Vagina (tissue), 2 donors: ENCODE measurements at regions not wholly inside any gene's neighbourhood (a gene's known extent, or its start where the extent isn't known, plus 50 kb on each side); places are given as distances from the start of the nearest gene placed in this dataset.

ENCODE experiments used
- POLR2AphosphoS5 ChIP-seq, 2 donors: sonication (generic); formaldehyde crosslinking; IDR thresholded peaks; one replicate each; pipeline ENCODE4 v1.9.0; 2017; ENCODE audit warnings: antibody characterized with exemption in 2 of 2, mild to moderate bottlenecking in 2 of 2, low read depth in 1 of 2; ENCODE audit not compliant: insufficient read depth in 1 of 2
- TF ChIP-seq, protein P1 (sequence below), 3 experiments: fragments of 450-650 bp in 2 of 3; fragments of 200-600 bp in 1 of 3; sonication (generic) in 1 of 3; IDR thresholded peaks; one replicate each; pipeline ENCODE4 v1.5.1; 2017 to 2019; ENCODE audit warnings: antibody characterized with exemption in 3 of 3, mild to moderate bottlenecking in 2 of 3, moderate library complexity in 2 of 3

DNA sequence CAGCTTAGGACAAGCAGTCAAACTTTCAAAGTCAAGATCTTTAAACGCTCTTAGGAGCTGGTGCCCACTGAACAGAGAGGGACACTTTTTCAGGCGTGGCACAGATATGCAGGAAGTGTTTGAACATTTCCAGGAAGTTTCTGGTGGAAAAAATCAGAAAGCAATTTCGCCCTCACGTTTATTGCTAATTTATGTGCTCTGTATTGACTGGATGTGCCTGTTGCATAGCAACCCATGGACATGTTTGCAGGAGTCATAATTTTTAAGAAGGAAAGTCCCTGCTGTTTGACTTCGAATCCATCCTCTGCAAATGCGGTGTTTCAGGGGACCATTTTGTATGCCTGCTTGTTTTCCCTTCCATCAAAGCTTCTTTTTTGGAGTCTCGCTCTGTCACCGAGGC lies 239.9 kb upstream of the IRF2BP2 start:
- TF ChIP-seq, protein P1, sequence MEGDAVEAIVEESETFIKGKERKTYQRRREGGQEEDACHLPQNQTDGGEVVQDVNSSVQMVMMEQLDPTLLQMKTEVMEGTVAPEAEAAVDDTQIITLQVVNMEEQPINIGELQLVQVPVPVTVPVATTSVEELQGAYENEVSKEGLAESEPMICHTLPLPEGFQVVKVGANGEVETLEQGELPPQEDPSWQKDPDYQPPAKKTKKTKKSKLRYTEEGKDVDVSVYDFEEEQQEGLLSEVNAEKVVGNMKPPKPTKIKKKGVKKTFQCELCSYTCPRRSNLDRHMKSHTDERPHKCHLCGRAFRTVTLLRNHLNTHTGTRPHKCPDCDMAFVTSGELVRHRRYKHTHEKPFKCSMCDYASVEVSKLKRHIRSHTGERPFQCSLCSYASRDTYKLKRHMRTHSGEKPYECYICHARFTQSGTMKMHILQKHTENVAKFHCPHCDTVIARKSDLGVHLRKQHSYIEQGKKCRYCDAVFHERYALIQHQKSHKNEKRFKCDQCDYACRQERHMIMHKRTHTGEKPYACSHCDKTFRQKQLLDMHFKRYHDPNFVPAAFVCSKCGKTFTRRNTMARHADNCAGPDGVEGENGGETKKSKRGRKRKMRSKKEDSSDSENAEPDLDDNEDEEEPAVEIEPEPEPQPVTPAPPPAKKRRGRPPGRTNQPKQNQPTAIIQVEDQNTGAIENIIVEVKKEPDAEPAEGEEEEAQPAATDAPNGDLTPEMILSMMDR (IDR thresholded peaks at IDR 0.05), result no peak
- TF ChIP-seq POLR2AphosphoS5 (IDR thresholded peaks at IDR 0.05; ENCODE audit: insufficient read depth in 1 of 2, low read depth in 1 of 2), result no peak
